GM18498 (cell line): ENCODE measurements at regions not wholly inside any gene's neighbourhood (a gene's known extent, or its start where the extent isn't known, plus 50 kb on each side); places are given as distances from the start of the nearest gene placed in this dataset.

ENCODE experiments used
- ATAC-seq: cut with Tn5 transposase; IDR thresholded peaks from one replicate; pipeline ENCODE4 v1.9.1; 2021; ENCODE audit warnings: mild to moderate bottlenecking, moderate library complexity; ENCODE audit not compliant: unreplicated experiment

GRCh38 chr5:67490543-67491321 lies 294.1 kb upstream of the CD180 start:
- ATAC-seq: no peak

GRCh38 chr5:67488885-67489284 lies 292.3 kb upstream of the CD180 start:
- ATAC-seq: no peak

DNA sequence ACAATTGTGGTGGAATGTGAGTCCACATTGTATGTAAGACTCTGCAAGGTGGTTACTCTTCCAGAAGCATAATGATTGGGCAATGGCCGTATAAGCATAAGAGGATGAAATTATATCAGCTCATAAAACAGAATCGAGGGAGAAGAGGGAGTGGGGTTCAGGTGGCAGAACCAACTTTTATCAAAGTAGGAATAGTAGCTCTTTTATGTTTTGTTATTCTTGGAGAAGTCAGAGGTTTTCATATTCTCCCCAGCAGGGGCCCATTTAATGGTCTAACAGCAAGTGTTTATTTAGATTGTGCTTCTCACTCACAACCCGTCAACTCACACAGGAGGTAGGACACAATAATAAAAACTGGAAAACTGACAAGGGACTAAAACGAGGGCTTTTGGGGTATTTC lies 291.3 kb upstream of the CD180 start:
- ATAC-seq: no peak

DNA sequence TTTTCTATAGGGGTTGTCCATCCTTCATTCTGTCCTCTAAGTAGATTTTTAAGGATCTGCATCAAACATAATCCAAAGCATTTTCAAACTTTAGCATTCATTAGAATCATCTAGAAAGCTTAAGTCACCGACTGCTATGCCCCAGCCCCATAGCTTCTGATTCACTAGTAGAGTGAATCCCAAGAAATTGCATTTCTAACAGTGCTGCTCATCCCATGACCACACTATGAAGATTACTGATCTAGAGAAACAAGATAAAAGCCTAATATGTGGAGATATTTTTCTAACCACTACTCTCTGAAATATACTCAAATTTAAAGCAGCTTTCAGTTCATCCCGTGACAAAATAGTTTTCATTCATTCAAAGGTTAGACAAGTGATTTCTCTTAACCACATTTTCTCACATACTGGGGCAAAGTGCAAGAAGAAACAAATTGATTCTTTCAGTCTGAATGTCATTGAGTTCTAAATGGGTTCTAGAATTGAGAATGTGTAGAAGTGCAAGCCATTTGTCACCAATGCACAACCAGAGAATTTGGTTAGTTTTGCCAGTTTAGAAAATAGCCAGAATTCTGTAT lies 286.9 kb upstream of the CD180 start:
- no peak for ATAC-seq

GRCh38 chr5:67481362-67481761 lies 284.8 kb upstream of the CD180 start:
- ATAC-seq: no peak

- ATAC-seq: no peak
These were observed 281.7 kb upstream of the CD180 start for GRCh38 chr5:67478337-67478736.

GRCh38 chr5:67476995-67477394 lies 280.4 kb upstream of the CD180 start:
- no peak for ATAC-seq

DNA sequence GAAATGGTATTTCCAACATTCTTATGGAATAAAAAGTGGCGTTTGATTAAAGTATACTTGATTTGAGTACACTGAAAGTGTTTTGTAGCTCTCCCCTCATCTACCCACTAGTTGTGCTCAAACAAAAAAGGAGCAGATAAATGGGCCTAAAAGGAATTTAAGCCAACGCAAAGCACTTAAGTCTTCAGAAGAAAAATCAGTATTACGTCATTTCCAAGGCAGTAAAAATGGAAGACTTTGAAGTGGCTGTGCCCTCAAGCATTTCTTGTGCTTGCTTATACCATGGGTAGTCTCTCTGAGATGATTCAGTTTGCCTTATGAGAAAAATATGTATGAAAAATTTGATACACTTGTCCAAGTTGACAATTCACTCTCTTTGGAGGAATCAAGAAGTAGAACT lies 279.9 kb upstream of the CD180 start:
- no peak for ATAC-seq

GRCh38 chr5:67475489-67475888 lies 278.9 kb upstream of the CD180 start:
- ATAC-seq: no peak

DNA sequence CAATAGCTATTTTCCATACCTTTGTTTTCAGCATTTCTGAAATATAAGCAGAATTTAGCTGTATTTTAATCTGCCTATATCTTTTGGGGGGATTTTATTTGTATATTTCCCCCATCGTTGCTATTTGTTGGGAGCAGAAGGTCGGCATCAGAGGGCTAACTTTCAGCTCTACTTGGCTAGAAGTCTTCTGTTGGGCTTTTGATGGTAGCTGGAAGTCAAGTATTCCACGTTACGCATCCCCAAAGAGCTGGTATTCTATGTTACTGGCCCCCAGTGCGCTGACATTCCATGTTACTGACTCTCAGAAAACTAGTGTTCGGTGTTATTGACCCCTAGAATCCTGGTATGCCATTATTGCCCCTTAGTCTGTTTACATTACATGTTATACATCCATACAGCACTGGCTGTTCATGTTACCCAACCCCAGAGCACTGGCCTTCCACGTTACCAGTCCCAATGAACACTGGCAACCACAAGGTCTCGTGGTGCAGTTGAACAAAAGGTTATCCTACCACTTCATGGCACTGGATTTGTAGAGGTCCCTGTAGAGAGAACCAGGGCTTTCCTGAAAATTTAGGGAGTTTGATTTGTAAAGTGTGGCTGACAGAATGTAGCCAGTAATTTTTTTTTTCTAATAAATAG lies 278.1 kb upstream of the CD180 start:
- no peak for ATAC-seq

DNA sequence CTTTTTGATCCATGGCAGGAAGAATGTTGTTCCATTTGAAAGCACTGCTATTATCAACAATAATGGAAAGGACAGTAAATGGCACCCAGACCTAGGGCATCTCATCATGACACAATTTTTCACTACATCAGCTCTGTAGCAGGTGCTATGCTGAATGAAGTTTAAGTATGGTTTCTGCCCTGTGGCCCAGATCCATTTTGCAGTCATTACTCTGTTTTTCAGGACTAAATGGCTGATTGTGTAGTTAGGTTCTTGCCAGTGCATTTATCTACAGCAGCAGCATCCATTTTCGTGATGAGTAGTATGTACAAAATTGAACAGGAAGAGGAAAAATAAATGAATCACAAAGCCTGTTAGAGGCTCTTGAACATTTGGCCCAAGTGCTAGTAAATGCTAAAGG lies 270.5 kb upstream of the CD180 start:
- no peak for ATAC-seq

DNA sequence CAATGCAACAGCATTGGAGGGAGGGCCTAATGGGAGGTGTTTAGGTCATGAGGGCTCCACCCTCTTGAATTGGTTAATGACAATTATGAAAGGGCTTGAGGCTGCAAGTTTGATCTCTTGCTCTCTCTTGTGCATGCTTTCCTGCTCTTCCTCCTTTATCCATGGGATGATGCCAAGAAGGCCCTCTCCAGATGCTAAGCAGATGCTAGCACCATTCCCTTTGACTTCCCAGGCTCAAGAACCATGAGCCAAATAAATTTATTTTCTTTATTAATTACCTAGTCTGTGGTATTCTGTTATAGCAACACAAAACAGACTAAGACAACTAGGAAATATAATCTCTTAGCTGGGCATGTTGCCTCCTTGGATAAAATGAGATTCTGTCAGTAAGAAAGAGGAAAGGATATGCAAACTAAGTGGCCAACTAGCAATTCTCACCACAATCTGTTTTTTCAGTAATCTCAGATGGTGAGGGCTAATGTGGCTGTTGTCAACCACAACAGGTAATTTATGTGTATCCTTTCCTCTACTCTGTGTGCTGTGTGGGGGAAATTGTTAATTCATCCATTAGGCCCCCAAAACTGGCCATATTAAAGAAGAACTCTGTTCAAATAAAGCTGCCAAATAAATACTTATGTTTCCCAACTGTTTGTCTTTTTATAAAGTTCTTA lies 269.1 kb upstream of the CD180 start:
- ATAC-seq: no peak

GRCh38 chr5:67462147-67462546 lies 265.5 kb upstream of the CD180 start:
- no peak for ATAC-seq

GRCh38 chr5:67459253-67459652 lies 262.7 kb upstream of the CD180 start:
- no peak for ATAC-seq

DNA sequence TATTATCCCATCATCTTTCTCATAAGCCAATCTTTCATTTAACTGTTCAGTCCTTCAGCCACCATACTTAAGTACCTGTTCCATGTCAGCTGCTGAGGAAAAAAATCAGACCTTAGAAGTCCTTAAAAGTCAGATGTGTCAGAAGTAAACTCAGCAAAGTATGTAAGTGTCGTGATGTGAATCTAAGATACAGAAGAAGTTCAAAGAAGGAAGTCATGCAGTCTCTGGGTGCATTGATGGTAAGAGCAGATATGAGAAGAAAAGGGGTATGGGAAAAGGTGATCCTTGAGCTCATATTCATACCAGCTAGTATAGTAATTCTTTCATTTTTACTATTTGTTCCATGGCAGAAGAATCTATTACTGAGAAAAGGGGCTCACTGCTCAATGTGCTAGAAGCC lies 259.4 kb upstream of the CD180 start:
- ATAC-seq: no peak

GRCh38 chr5:67454957-67455561 lies 258.5 kb upstream of the CD180 start:
- no peak for ATAC-seq

DNA sequence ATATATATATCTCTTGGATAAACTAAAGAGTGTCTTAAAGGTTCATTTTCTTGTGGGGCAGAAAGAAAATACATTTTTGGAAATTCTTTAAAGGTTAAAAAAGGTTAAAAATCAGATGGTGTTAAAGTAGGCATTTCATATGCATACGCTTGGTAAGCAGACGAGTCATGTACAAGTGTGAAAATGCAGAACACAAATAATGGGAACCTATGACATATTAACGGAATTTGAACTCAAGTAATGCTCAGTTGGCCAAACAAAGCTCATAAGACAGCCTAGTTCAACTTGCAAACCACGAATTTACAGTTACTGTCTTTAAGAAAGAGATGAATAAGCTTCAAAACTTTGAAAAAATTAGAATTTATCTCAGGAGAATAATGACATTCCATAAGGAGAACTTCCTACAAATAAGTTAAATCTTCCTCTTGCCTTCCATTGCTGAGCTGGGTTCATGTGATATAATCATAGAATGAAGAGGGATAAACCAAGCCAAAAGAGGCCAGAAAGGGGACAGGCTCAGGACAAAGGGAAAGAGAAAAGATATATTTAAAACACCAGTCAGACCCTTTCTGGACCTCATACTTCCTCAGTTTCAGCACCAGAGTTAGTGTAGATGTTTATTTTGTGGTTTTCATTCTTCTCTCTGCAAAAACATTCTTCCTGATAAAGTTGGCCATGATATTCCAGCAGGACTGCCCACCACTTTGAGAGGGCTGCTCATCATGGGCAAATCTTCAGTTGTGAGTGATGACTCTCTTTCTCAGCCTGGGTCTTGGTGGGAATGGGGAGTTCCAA lies 256.7 kb upstream of the CD180 start:
- ATAC-seq: no peak

DNA sequence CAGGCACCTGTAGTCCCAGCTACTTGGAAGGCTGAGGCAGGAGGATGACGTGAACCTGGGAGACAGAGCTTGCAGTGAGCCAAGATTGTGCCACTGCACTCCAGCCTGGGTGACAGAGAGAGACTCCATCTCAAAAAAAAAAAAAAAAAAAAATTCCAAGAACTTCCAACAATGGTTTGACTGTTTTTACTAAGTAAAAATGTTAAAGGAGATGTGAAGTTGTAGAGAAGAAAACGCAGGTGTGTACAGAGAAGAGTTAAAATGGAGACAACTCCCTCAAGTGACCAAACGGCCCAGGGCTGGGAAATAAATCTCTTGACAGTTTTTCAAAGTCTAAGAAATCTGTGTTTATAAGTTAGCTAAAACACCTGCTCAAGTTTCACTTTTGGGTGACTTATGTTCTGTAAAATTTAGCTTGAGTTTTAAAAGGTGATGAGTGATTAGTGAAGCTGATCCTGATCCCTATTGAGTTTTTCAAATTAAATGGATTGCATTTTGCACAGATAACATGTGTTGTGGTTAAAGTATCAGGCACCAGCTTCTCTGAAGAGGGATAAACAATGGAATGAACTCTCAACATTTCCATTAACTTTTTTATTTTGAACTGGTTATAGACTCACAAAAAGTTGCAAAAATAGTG lies 255.2 kb upstream of the CD180 start:
- ATAC-seq: no peak

DNA sequence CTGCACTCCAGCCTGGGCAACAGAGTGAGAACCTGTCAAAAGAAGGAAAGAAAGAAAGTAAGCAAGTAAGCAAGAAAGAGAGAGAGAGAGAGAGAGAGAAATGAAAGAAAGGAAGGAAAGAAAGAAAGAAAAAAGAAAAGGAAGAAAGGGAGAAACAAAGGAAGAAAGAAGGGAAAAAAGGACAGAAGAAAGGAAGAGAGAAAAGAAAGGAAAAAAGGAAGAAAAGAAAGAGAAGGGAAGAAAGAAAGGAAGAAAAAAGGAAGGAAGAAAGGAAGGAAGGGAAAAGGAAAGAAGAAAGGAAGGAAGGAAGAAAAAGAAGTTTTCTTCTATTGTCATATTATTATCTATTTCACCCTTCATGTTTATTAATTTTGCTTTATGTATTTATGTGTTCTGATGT lies 251.1 kb upstream of the CD180 start:
- ATAC-seq: no peak
